H1 (cell line): ENCODE measurements at regions not wholly inside any gene's neighbourhood (a gene's known extent, or its start where the extent isn't known, plus 50 kb on each side); places are given as distances from the start of the nearest gene placed in this dataset.

ENCODE experiments used
- CTCF ChIA-PET: fragments of 300-600 bp; sonication (Branson Sonifier 250); formaldehyde crosslinking; loops from one replicate; lab custom pipeline; 2021; ENCODE audit not compliant: partially characterized antibody; lab: Charles Lee
- POLR2A ChIA-PET: fragments of 300-600 bp; sonication (Branson Sonifier 250); formaldehyde crosslinking; loops from one replicate; lab custom pipeline; 2021; ENCODE audit warnings: inconsistent platforms; ENCODE audit not compliant: partially characterized antibody; lab: Charles Lee
- DNase-seq, 2 experiments: peaks; one replicate each; pipeline versions ENCODE4 v3.0.0 to v3.0.0-alpha.2; 2010 to 2022; ENCODE audit warnings: low spot score in 2 of 2, low read depth in 1 of 2, mixed read lengths in 1 of 2
- FAIRE-seq: peaks from 2 replicates; lab custom pipeline; 2011; peaks lifted over from hg19 to GRCh38; lab: Jason Lieb, UNC
- H2AFZ ChIP-seq: 2 replicates; pipeline ENCODE4 v1.8.1; 2012; ENCODE audit warnings: low read length, inconsistent platforms
- H2AK5ac ChIP-seq: 2 replicates; pipeline ENCODE4 v1.6.1; 2013; ENCODE audit warnings: low read depth, low read length
- H2BK120ac ChIP-seq: replicated peaks from 2 replicates; pipeline ENCODE3; 2013; ENCODE audit warnings: low read depth, low read length, inconsistent platforms
- H2BK12ac ChIP-seq: 2 replicates; pipeline ENCODE4 v1.6.1; 2013; ENCODE audit warnings: low read depth, low read length
- H2BK15ac ChIP-seq: 2 replicates; pipeline ENCODE4 v1.6.1; 2013; ENCODE audit warnings: low read length
- H2BK20ac ChIP-seq: 2 replicates; pipeline ENCODE4 v1.6.1; 2013; ENCODE audit warnings: low read length
- H2BK5ac ChIP-seq: 2 replicates; pipeline ENCODE4 v1.6.1; 2013; ENCODE audit warnings: low read depth, low read length
- H3K14ac ChIP-seq: 2 replicates; pipeline ENCODE4 v1.6.1; 2013; ENCODE audit warnings: inconsistent platforms; ENCODE audit not compliant: insufficient read length
- H3K18ac ChIP-seq: 2 replicates; pipeline ENCODE4 v1.6.1; 2013; ENCODE audit warnings: low read length; ENCODE audit errors: extremely low read depth
- H3K23ac ChIP-seq: 2 replicates; pipeline ENCODE4 v1.6.1; 2013; ENCODE audit warnings: inconsistent platforms; ENCODE audit not compliant: insufficient read length
- H3K23me2 ChIP-seq: 2 replicates; pipeline ENCODE4 v1.6.1; 2013; ENCODE audit warnings: low read depth, low read length
- H3K27ac ChIP-seq: 2 replicates; pipeline ENCODE4 v1.6.1; 2011; ENCODE audit warnings: low read depth, low read length, inconsistent platforms
- H3K27me3 ChIP-seq, 4 experiments: replicated peaks in 1 of 4; 1 replicate in 1 of 4; 2 replicates in 3 of 4; pipeline versions ENCODE4 v1.6.1 to v1.8.1; 2011 to 2013; ENCODE audit warnings: low read length in 3 of 4, mild to moderate bottlenecking in 3 of 4, inconsistent platforms in 2 of 4, mixed read lengths in 2 of 4, moderate library complexity in 1 of 4; ENCODE audit not compliant: control insufficient read depth in 3 of 4, insufficient read depth in 3 of 4; ENCODE audit errors: extremely low read depth in 1 of 4
- H3K36me3 ChIP-seq, 4 experiments: 2 replicates each; pipeline versions ENCODE4 v1.6.1 to v1.8.1; 2011 to 2013; ENCODE audit warnings: mild to moderate bottlenecking in 4 of 4, low read length in 3 of 4, moderate library complexity in 2 of 4, control low read depth in 1 of 4, inconsistent platforms in 1 of 4; ENCODE audit not compliant: insufficient read depth in 4 of 4, control insufficient read depth in 2 of 4
- H3K4ac ChIP-seq: replicated peaks from 2 replicates; pipeline ENCODE3; 2013; ENCODE audit warnings: low read length, low read depth, mixed read lengths, inconsistent platforms; ENCODE audit not compliant: insufficient read length
- H3K4me1 ChIP-seq, 4 experiments: replicated peaks in 1 of 4; 1 replicate in 1 of 4; 2 replicates in 3 of 4; pipeline versions ENCODE4 v1.6.1 to v1.8.1; 2011 to 2013; ENCODE audit warnings: low read length in 3 of 4, inconsistent platforms in 2 of 4, mixed read lengths in 1 of 4; ENCODE audit not compliant: insufficient read depth in 4 of 4, control insufficient read depth in 3 of 4
- H3K4me2 ChIP-seq, 2 experiments: 2 replicates each; pipeline versions ENCODE4 v1.6.1 to v1.8.1; 2011 to 2013; ENCODE audit warnings: low read depth in 2 of 2, low read length in 2 of 2, control low read depth in 1 of 2, inconsistent platforms in 1 of 2, mild to moderate bottlenecking in 1 of 2; ENCODE audit not compliant: insufficient read depth in 1 of 2
- H3K4me3 ChIP-seq, 4 experiments: fragments of 200-600, 300-600 bp in 1 of 4; sonication (generic), shearing (Covaris generic), sonication (Bioruptor Twin) in 1 of 4; 2 replicates each; pipeline versions ENCODE4 v1.5.1 to v1.8.1; 2011 to 2016; ENCODE audit warnings: low read length in 4 of 4, low read depth in 3 of 4, control low read depth in 2 of 4, inconsistent platforms in 2 of 4, mild to moderate bottlenecking in 2 of 4, mixed read lengths in 1 of 4, moderate library complexity in 1 of 4; ENCODE audit not compliant: insufficient read depth in 2 of 4; ENCODE audit errors: extremely low read depth in 1 of 4
- H3K56ac ChIP-seq: replicated peaks from 2 replicates; pipeline ENCODE3; 2013; ENCODE audit warnings: low read depth, mild to moderate bottlenecking, mixed read lengths, low read length, inconsistent platforms; ENCODE audit not compliant: insufficient read length
- H3K79me1 ChIP-seq: 2 replicates; pipeline ENCODE4 v1.6.1; 2013; ENCODE audit warnings: low read depth, low read length, control low read depth
- H3K79me2 ChIP-seq, 2 experiments: 2 replicates each; pipeline versions ENCODE4 v1.6.1 to v1.8.1; 2012 to 2013; ENCODE audit warnings: low read length in 2 of 2, mild to moderate bottlenecking in 2 of 2, inconsistent platforms in 1 of 2; ENCODE audit not compliant: insufficient read depth in 2 of 2, control insufficient read depth in 1 of 2
- H3K9ac ChIP-seq, 4 experiments: replicated peaks in 1 of 4; 1 replicate in 1 of 4; 2 replicates in 3 of 4; pipeline versions ENCODE4 v1.6.1 to v1.8.1; 2011 to 2013; ENCODE audit warnings: low read depth in 3 of 4, low read length in 3 of 4, control low read depth in 2 of 4, mild to moderate bottlenecking in 2 of 4, moderate library complexity in 2 of 4, inconsistent platforms in 1 of 4; ENCODE audit errors: extremely low read depth in 1 of 4
- H3K9me3 ChIP-seq, 2 experiments: 2 replicates each; pipeline versions ENCODE4 v1.6.1 to v1.8.1; 2012 to 2013; ENCODE audit warnings: mild to moderate bottlenecking in 2 of 2, moderate library complexity in 2 of 2, control low read depth in 1 of 2, inconsistent platforms in 1 of 2, low read depth in 1 of 2, low read length in 1 of 2, mixed read lengths in 1 of 2; ENCODE audit not compliant: insufficient read depth in 2 of 2
- H4K20me1 ChIP-seq, 2 experiments: replicated peaks in 1 of 2; 2 replicates each; pipeline versions ENCODE3 to v1.8.1; 2011 to 2013; ENCODE audit warnings: inconsistent platforms in 2 of 2, low read length in 2 of 2, mild to moderate bottlenecking in 1 of 2; ENCODE audit not compliant: insufficient read depth in 2 of 2, control insufficient read depth in 1 of 2
- H4K5ac ChIP-seq: 2 replicates; pipeline ENCODE4 v1.6.1; 2013; ENCODE audit warnings: low read length, low read depth, mixed read lengths, inconsistent platforms; ENCODE audit not compliant: insufficient read length
- H4K8ac ChIP-seq: 2 replicates; pipeline ENCODE4 v1.8.0; 2013; ENCODE audit warnings: mild to moderate bottlenecking, moderate library complexity, low read length, inconsistent platforms; ENCODE audit not compliant: insufficient read depth; ENCODE audit errors: extremely low read depth
- H4K91ac ChIP-seq: replicated peaks from 2 replicates; pipeline ENCODE3; 2013; ENCODE audit warnings: low read length, mixed read lengths, inconsistent platforms; ENCODE audit not compliant: insufficient read length
- CTBP2 ChIP-seq: IDR thresholded peaks from 2 replicates; pipeline ENCODE4 v1.7.0; 2011; ENCODE audit warnings: borderline replicate concordance, mild to moderate bottlenecking, moderate library complexity, mixed read lengths, low read length; ENCODE audit not compliant: insufficient read depth, insufficient read length
- RXRA ChIP-seq: IDR thresholded peaks from 2 replicates; pipeline ENCODE4 v1.6.1; 2011; ENCODE audit warnings: low read depth, mild to moderate bottlenecking, low read length, moderate library complexity; ENCODE audit not compliant: insufficient read depth
- USF2 ChIP-seq: IDR thresholded peaks from 2 replicates; pipeline ENCODE4 v1.6.1; 2011; ENCODE audit warnings: low read length, improper control_type of control experiment
- WGBS, 2 experiments: shearing (Covaris generic) in 1 of 2; methylation state at CpG; one replicate each; pipeline versions ENCODE4 v1.1.6 to v1.1.7; 2013 to 2015; ENCODE audit warnings: low lambda C conversion rate in 2 of 2, mixed read lengths in 2 of 2, inconsistent platforms in 1 of 2, low coverage in 1 of 2, missing lambda C conversion rate in 1 of 2; ENCODE audit not compliant: insufficient replicate concordance in 2 of 2, insufficient coverage in 1 of 2, insufficient read length in 1 of 2; ENCODE audit errors: extremely low coverage in 1 of 2, missing lambda C conversion rate in 1 of 2; 5-methylcytosine and 5-hydroxymethylcytosine counted together
- TF ChIP-seq, protein P1 (sequence below): IDR thresholded peaks from 2 replicates; pipeline ENCODE4 v1.6.1; 2012; ENCODE audit warnings: low read length, inconsistent platforms

GRCh38 chr15:61403884-61404283 is 174.8 kb upstream of the RORA start:
- no peaks in the 10 kb centered on the region for H3K79me1 ChIP-seq
- no peak overlapping the region for H3K14ac ChIP-seq
- H3K4me3 ChIP-seq: no peak overlapping the region
- CTCF ChIA-PET: interaction anchor here (1.2 to 1.3 kb wide), 3 partner anchors 10 to 187 kb away, joined by 3 to 6 read pairs (median 3); no protein-coding TSS in a partner anchor
- H3K23me2 ChIP-seq: peaks cover 2% of the 10 kb centered on the region; the same call in 1 of the 2 replicates
- no peak overlapping the region for H2BK120ac ChIP-seq
- no peaks in the 10 kb centered on the region for H3K9me3 ChIP-seq
- no peak overlapping the region for H2BK12ac ChIP-seq
- H2AFZ ChIP-seq: 0 out of 2 replicates have a peak overlapping the region, but pooled peaks have one; percentile 19
- H3K79me2 ChIP-seq: no peaks in the 10 kb centered on the region
- H2BK5ac ChIP-seq: no peak overlapping the region
- H3K4me2 ChIP-seq: no peak overlapping the region
- peaks cover 0 to 1% (median 0%) of the 10 kb centered on the region in 4 experiments; a peak in 2 of 7 replicates for H3K27me3 ChIP-seq
- H2AK5ac ChIP-seq: no peak overlapping the region
- WGBS, 2 experiments: 87% methylated on average over 6 of the region's 6 CpGs; no CpG with 5 or more reads in 1 of the 2 experiments
- no peak overlapping the region for H3K27ac ChIP-seq
- no peak overlapping the region for H4K5ac ChIP-seq
- no peak for TF ChIP-seq USF2
- no peak for TF ChIP-seq CTBP2
- TF ChIP-seq RXRA: no peak
- TF ChIP-seq, protein P1, sequence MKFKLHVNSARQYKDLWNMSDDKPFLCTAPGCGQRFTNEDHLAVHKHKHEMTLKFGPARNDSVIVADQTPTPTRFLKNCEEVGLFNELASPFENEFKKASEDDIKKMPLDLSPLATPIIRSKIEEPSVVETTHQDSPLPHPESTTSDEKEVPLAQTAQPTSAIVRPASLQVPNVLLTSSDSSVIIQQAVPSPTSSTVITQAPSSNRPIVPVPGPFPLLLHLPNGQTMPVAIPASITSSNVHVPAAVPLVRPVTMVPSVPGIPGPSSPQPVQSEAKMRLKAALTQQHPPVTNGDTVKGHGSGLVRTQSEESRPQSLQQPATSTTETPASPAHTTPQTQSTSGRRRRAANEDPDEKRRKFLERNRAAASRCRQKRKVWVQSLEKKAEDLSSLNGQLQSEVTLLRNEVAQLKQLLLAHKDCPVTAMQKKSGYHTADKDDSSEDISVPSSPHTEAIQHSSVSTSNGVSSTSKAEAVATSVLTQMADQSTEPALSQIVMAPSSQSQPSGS: no peak
- TF ChIP-seq, all 59 proteins: peak for 0
- H4K20me1 ChIP-seq: no peaks in the 10 kb centered on the region
- no peaks in the 10 kb centered on the region for H3K4me1 ChIP-seq
- H4K91ac ChIP-seq: no peak overlapping the region
- H2BK20ac ChIP-seq: no peak overlapping the region
- no peak overlapping the region for H3K9ac ChIP-seq
- no peak overlapping the region for H4K8ac ChIP-seq
- H3K36me3 ChIP-seq: no peaks in the 10 kb centered on the region
- POLR2A ChIA-PET: no interaction called here
- FAIRE-seq: no peak
- H3K23ac ChIP-seq: no peak overlapping the region
- no peak for DNase-seq
- H3K4ac ChIP-seq: no peak overlapping the region
- no peak overlapping the region for H3K18ac ChIP-seq
- H2BK15ac ChIP-seq: no peak overlapping the region
- no peak overlapping the region for H3K56ac ChIP-seq
